ENCODE measurements at regions not wholly inside any gene's neighbourhood (a gene's known extent, or its start where the extent isn't known, plus 50 kb on each side); places are given as distances from the start of the nearest gene placed in this dataset.
"Not testable (repeated sequence)": the region's sequence is repeated elsewhere in the genome, so short reads cannot be mapped to it uniquely, and the experiment has no call there.

- H3K36me3 Mint-ChIP-seq = peaks cover 0 to 8% of the 10 kb centered on the region in 2 donors
- no peak overlapping the region for H3K4me3 Mint-ChIP-seq
- ATAC-seq (replicated peaks) (no peak), DNase-seq (no peak)
- H3K4me1 Mint-ChIP-seq = peaks cover 2 to 6% of the 10 kb centered on the region in 2 donors
- H3K27me3 Mint-ChIP-seq = no peaks in the 10 kb centered on the region
- H3K9me3 Mint-ChIP-seq = no peaks in the 10 kb centered on the region
- no peak overlapping the region for H3K27ac Mint-ChIP-seq
Measured at GRCh38 chr5:39946356-39947045, 521.7 kb upstream of the DAB2 start.

GRCh38 chr5:39945870-39946269 lies 521.1 kb upstream of the DAB2 start:
- DNase-seq (no peak), ATAC-seq (replicated peaks) (no peak)
- H3K27ac Mint-ChIP-seq = no peak overlapping the region
- no peaks in the 10 kb centered on the region for H3K27me3 Mint-ChIP-seq
- H3K4me1 Mint-ChIP-seq = peaks cover 2 to 6% of the 10 kb centered on the region in 2 donors
- no peaks in the 10 kb centered on the region for H3K9me3 Mint-ChIP-seq
- H3K36me3 Mint-ChIP-seq = peaks cover 0 to 2% of the 10 kb centered on the region in 2 donors
- H3K4me3 Mint-ChIP-seq = no peak overlapping the region

- no peak overlapping the region for H3K27ac Mint-ChIP-seq
- no peaks in the 10 kb centered on the region for H3K27me3 Mint-ChIP-seq
- peaks cover 0 to 1% of the 10 kb centered on the region in 2 donors for H3K9me3 Mint-ChIP-seq
- no peak overlapping the region for H3K4me3 Mint-ChIP-seq
- peaks cover 0 to under 1% of the 10 kb centered on the region in 2 donors for H3K4me1 Mint-ChIP-seq
- ATAC-seq (replicated peaks) (no peak), DNase-seq (no peak)
- no peaks in the 10 kb centered on the region for H3K36me3 Mint-ChIP-seq
Measured at GRCh38 chr5:39943811-39944210, 519.0 kb upstream of the DAB2 start.

GRCh38 chr5:39942606-39943005 lies 517.8 kb upstream of the DAB2 start:
- Mint-ChIP-seq H3K9me3 (peaks cover 0 to 1% of the 10 kb centered on the region in 2 donors), H3K36me3 (no peaks in the 10 kb centered on the region), H3K27me3 (peaks cover 5 to 6% of the 10 kb centered on the region in 2 donors), H3K27ac (no peak overlapping the region), H3K4me1 (no peaks in the 10 kb centered on the region), H3K4me3 (no peak overlapping the region)
- ATAC-seq (replicated peaks) (no peak), DNase-seq (no peak)

GRCh38 chr5:39941416-39941815 lies 516.6 kb upstream of the DAB2 start:
- Mint-ChIP-seq H3K4me1 (no peaks in the 10 kb centered on the region), H3K36me3 (no peaks in the 10 kb centered on the region), H3K27me3 (peaks cover 6 to 9% of the 10 kb centered on the region in 2 donors), H3K27ac (no peak overlapping the region), H3K4me3 (no peak overlapping the region), H3K9me3 (peaks cover 0 to 1% of the 10 kb centered on the region in 2 donors)
- ATAC-seq (replicated peaks) = no peak
- DNase-seq = no peak

GRCh38 chr5:39934830-39935229 lies 510.1 kb upstream of the DAB2 start:
- Mint-ChIP-seq H3K27me3 (peaks cover 22 to 32% of the 10 kb centered on the region in 2 donors), H3K9me3 (peaks cover 0 to 1% of the 10 kb centered on the region in 2 donors), H3K27ac (no peak overlapping the region), H3K4me3 (no peak overlapping the region), H3K4me1 (peaks cover 0 to 2% of the 10 kb centered on the region in 2 donors), H3K36me3 (no peaks in the 10 kb centered on the region)
- DNase-seq (no peak), ATAC-seq (replicated peaks) (no peak)

GRCh38 chr5:39933061-39933460 lies 508.3 kb upstream of the DAB2 start:
- no peaks in the 10 kb centered on the region for H3K9me3 Mint-ChIP-seq
- peak; percentile 42 to 57 for ATAC-seq (replicated peaks)
- H3K4me3 Mint-ChIP-seq = no peak overlapping the region
- peaks cover 25 to 35% of the 10 kb centered on the region in 2 donors for H3K27me3 Mint-ChIP-seq
- no peak overlapping the region for H3K27ac Mint-ChIP-seq
- H3K4me1 Mint-ChIP-seq = peaks cover 0 to 2% of the 10 kb centered on the region in 2 donors
- no peaks in the 10 kb centered on the region for H3K36me3 Mint-ChIP-seq
- DNase-seq = no peak

- Mint-ChIP-seq H3K27ac (no peak overlapping the region), H3K4me1 (no peaks in the 10 kb centered on the region), H3K27me3 (peaks cover 16 to 19% of the 10 kb centered on the region in 2 donors), H3K36me3 (no peaks in the 10 kb centered on the region), H3K4me3 (no peak overlapping the region), H3K9me3 (no peaks in the 10 kb centered on the region)
- DNase-seq (no peak), ATAC-seq (replicated peaks) (no peak)
Measured at GRCh38 chr5:39928709-39929108, 503.9 kb upstream of the DAB2 start.

GRCh38 chr5:39919876-39920275 lies 495.1 kb upstream of the DAB2 start:
- Mint-ChIP-seq H3K27me3 (peaks cover 0 to 4% of the 10 kb centered on the region in 2 donors), H3K36me3 (no peaks in the 10 kb centered on the region), H3K4me1 (no peaks in the 10 kb centered on the region), H3K9me3 (no peaks in the 10 kb centered on the region), H3K27ac (no peak overlapping the region), H3K4me3 (no peak overlapping the region)
- DNase-seq (no peak), ATAC-seq (replicated peaks) (no peak)

- ATAC-seq (replicated peaks) (no peak), DNase-seq (no peak)
- peaks cover 0 to 4% of the 10 kb centered on the region in 2 donors for H3K27me3 Mint-ChIP-seq
- no peaks in the 10 kb centered on the region for H3K36me3 Mint-ChIP-seq
- no peak overlapping the region for H3K27ac Mint-ChIP-seq
- peaks cover 0 to 1% of the 10 kb centered on the region in 2 donors for H3K9me3 Mint-ChIP-seq
- H3K4me1 Mint-ChIP-seq = no peaks in the 10 kb centered on the region
- no peak overlapping the region for H3K4me3 Mint-ChIP-seq
Measured at GRCh38 chr5:39912906-39913305, 488.1 kb upstream of the DAB2 start.

- peaks cover 10% of the 10 kb centered on the region in 2 donors for H3K27me3 Mint-ChIP-seq
- H3K36me3 Mint-ChIP-seq; ATAC-seq (replicated peaks); DNase-seq; H3K9me3 Mint-ChIP-seq; H3K27ac Mint-ChIP-seq; H3K4me3 Mint-ChIP-seq; H3K4me1 Mint-ChIP-seq: not testable (repeated sequence)
Measured at GRCh38 chr5:39907267-39907951, 482.6 kb upstream of the DAB2 start.

GRCh38 chr5:39906146-39906545 lies 481.4 kb upstream of the DAB2 start:
- Mint-ChIP-seq H3K9me3 (peaks cover 0 to 1% of the 10 kb centered on the region in 2 donors), H3K36me3 (no peaks in the 10 kb centered on the region), H3K4me1 (no peaks in the 10 kb centered on the region), H3K27ac (no peak overlapping the region), H3K4me3 (no peak overlapping the region), H3K27me3 (peaks cover 10% of the 10 kb centered on the region in 2 donors)
- ATAC-seq (replicated peaks) (no peak), DNase-seq (no peak)

- Mint-ChIP-seq H3K4me1 (no peaks in the 10 kb centered on the region), H3K9me3 (peaks cover 0 to 1% of the 10 kb centered on the region in 2 donors), H3K4me3 (no peak overlapping the region), H3K36me3 (no peaks in the 10 kb centered on the region), H3K27me3 (peaks cover 10% of the 10 kb centered on the region in 2 donors), H3K27ac (no peak overlapping the region)
- DNase-seq = no peak
- ATAC-seq (replicated peaks) = no peak
Measured at GRCh38 chr5:39905356-39905755, 480.6 kb upstream of the DAB2 start.

- H3K4me3 Mint-ChIP-seq = no peak overlapping the region
- peaks cover 10% of the 10 kb centered on the region in 2 donors for H3K27me3 Mint-ChIP-seq
Measured at GRCh38 chr5:39902626-39903025, 477.8 kb upstream of the DAB2 start.

GRCh38 chr5:39898731-39899130 lies 474.0 kb upstream of the DAB2 start:
- no peak for DNase-seq
- Mint-ChIP-seq H3K27me3 (peaks cover 0 to 4% of the 10 kb centered on the region in 2 donors), H3K36me3 (no peaks in the 10 kb centered on the region), H3K4me1 (no peaks in the 10 kb centered on the region), H3K9me3 (no peaks in the 10 kb centered on the region), H3K4me3 (no peak overlapping the region), H3K27ac (no peak overlapping the region)
- ATAC-seq (replicated peaks) = no peak

More at GRCh38 chr5:39902626-39903025, 477.8 kb upstream of the DAB2 start:
- Mint-ChIP-seq H3K4me1 (no peaks in the 10 kb centered on the region), H3K36me3 (no peaks in the 10 kb centered on the region), H3K27ac (no peak overlapping the region), H3K9me3 (no peaks in the 10 kb centered on the region)
- ATAC-seq (replicated peaks) (no peak), DNase-seq (no peak)

Data from stimulated activated naive B cell treated with anti-CD40 and anti-IgM and Interleukin-4, amounts not matched to agents 10 μg/mL and 1 μg/mL and 100 μg/mL, for 72 hours (primary cell).